ENCODE measurements at regions not wholly inside any gene's neighbourhood (a gene's known extent, or its start where the extent isn't known, plus 50 kb on each side); places are given as distances from the start of the nearest gene placed in this dataset.

DNA sequence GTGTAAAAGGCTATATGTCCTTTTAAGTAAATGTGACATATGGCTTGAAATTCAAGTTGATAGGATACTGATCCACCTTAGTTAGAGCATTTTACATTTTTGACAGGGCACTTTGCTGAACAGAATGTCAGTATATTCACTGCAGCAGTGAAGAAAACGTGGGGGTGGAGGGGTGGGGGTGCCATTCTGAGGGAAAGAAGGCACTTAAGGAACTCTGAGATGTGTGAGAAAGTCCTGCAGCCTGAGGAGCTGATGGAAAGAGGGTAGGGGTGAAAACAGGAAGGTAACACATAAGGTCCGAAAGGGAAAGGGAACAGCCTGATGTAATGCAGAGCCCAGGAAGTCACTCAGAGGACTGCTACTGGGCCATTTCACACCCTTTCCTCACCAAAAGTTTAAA, 265.5 kb upstream of the GRIP1 start:
- TF ChIP-seq POLR2AphosphoS5 (IDR thresholded peaks at IDR 0.05; ENCODE audit: insufficient read depth, low read depth, low read length) (no peak), GATA2 (IDR thresholded peaks at IDR 0.05; ENCODE audit: insufficient read depth, insufficient read length, low read depth, low read length) (no peak), CTCF (IDR thresholded peaks at IDR 0.05; ENCODE audit: extremely low read depth in 1 of 2, insufficient read depth in 1 of 2, low read depth in 1 of 2, low read length in 2 of 2) (no peak), MAX (IDR thresholded peaks at IDR 0.05; ENCODE audit: insufficient read depth, insufficient read length) (no peak), JUN (IDR thresholded peaks at IDR 0.05; ENCODE audit: borderline replicate concordance, insufficient read depth, insufficient read length, low read depth) (no peak), FOS (IDR thresholded peaks at IDR 0.05; ENCODE audit: borderline replicate concordance, insufficient read depth, low read length) (no peak), POLR2A (IDR thresholded peaks at IDR 0.05; ENCODE audit: low read depth, low read length) (no peak)
